PC-3 (cell line): ENCODE measurements at regions not wholly inside any gene's neighbourhood (a gene's known extent, or its start where the extent isn't known, plus 50 kb on each side); places are given as distances from the start of the nearest gene placed in this dataset.

Experiments
- CTCF ChIP-seq: fragments of 300-600 bp; sonication (generic); conservative IDR thresholded peaks from 2 replicates; pipeline ENCODE4 v1.5.1; 2017; ENCODE audit warnings: antibody characterized with exemption, low read depth, mild to moderate bottlenecking, low read length
- EZH2 ChIP-seq: fragments of 300-600 bp; sonication (generic); IDR thresholded peaks from one replicate; pipeline ENCODE4 v1.6.1; 2017; ENCODE audit warnings: antibody characterized with exemption, mild to moderate bottlenecking, low read length; ENCODE audit not compliant: unreplicated experiment

GRCh38 chr4:159768016-159768415 lies 665.1 kb downstream of the RAPGEF2 start:
- TF ChIP-seq EZH2 (no peak), CTCF (no peak)
